Sigmoid colon (tissue), 4 donors: ENCODE measurements at regions not wholly inside any gene's neighbourhood (a gene's known extent, or its start where the extent isn't known, plus 50 kb on each side); places are given as distances from the start of the nearest gene placed in this dataset.

Experiments used
- CTCF ChIP-seq, 4 experiments: fragments of 450-650 bp in 3 of 4; fragments of 200-600 bp in 1 of 4; IDR thresholded peaks; one replicate each; pipeline ENCODE4 v1.5.1; 2016 to 2019; ENCODE audit warnings: antibody characterized with exemption in 4 of 4, mild to moderate bottlenecking in 3 of 4, moderate library complexity in 2 of 4
- EP300 ChIP-seq, 4 donors: sonication (generic); formaldehyde crosslinking; IDR thresholded peaks; one replicate each; pipeline ENCODE4 v1.6.1; 2017; ENCODE audit warnings: antibody characterized with exemption in 4 of 4
- POLR2A ChIP-seq, 2 donors: fragments of 450-650 bp; IDR thresholded peaks; one replicate each; pipeline ENCODE4 v1.6.1; 2016; ENCODE audit warnings: antibody characterized with exemption in 2 of 2, mild to moderate bottlenecking in 2 of 2, moderate library complexity in 2 of 2
- POLR2AphosphoS5 ChIP-seq, 4 donors: sonication (generic); formaldehyde crosslinking; IDR thresholded peaks; one replicate each; pipeline ENCODE4 v1.6.1; 2017; ENCODE audit warnings: antibody characterized with exemption in 4 of 4

- TF ChIP-seq POLR2A (IDR thresholded peaks at IDR 0.05) (no peak), CTCF (IDR thresholded peaks at IDR 0.05) (no peak), EP300 (IDR thresholded peaks at IDR 0.05) (no peak), POLR2AphosphoS5 (IDR thresholded peaks at IDR 0.05) (no peak)
Observed at GRCh38 chr14:22122227-22122818, 448.7 kb upstream of the OR4E1 start.
